Esophagus squamous epithelium (tissue), 5 donors: ENCODE measurements at regions not wholly inside any gene's neighbourhood (a gene's known extent, or its start where the extent isn't known, plus 50 kb on each side); places are given as distances from the start of the nearest gene placed in this dataset.

ENCODE experiments used
- DNase-seq: peaks from one replicate; lab custom pipeline; 2025; lab: John Stamatoyannopoulos, UW
- H3K27ac ChIP-seq, 4 donors: fragments of 200-600 bp; sonication (generic); one replicate each; pipeline ENCODE4 v1.5.1; 2016 to 2019; ENCODE audit warnings: mild to moderate bottlenecking in 1 of 4
- H3K27me3 ChIP-seq, 4 donors: fragments of 200-600 bp; sonication (generic); 1 replicate in 3 of 4; 2 replicates in 1 of 4; pipeline versions ENCODE4 v1.5.1 to v1.6.0; 2017 to 2021; ENCODE audit warnings: antibody characterized with exemption in 1 of 4
- H3K36me3 ChIP-seq, 3 donors: fragments of 200-600 bp; sonication (generic); one replicate each; pipeline ENCODE4 v1.5.1; 2016 to 2019
- H3K4me1 ChIP-seq, 3 donors: fragments of 200-600 bp; sonication (generic); one replicate each; pipeline ENCODE4 v1.5.1; 2017 to 2019
- H3K4me3 ChIP-seq, 4 donors: fragments of 200-600 bp; sonication (generic); 1 replicate in 3 of 4; 2 replicates in 1 of 4; pipeline ENCODE4 v1.5.1; 2016 to 2019; ENCODE audit warnings: mild to moderate bottlenecking in 2 of 4, moderate library complexity in 1 of 4
- H3K9me3 ChIP-seq, 3 donors: fragments of 200-600 bp; sonication (generic); one replicate each; pipeline ENCODE4 v1.5.1; 2016 to 2019
- CTCF ChIP-seq, 6 experiments: fragments of 450-650 bp in 4 of 6; fragments of 200-600 bp in 2 of 6; sonication (generic) in 2 of 6; IDR thresholded peaks; one replicate each; pipeline ENCODE4 v1.5.1; 2016 to 2019; ENCODE audit warnings: antibody characterized with exemption in 6 of 6, mild to moderate bottlenecking in 4 of 6, moderate library complexity in 4 of 6
- POLR2A ChIP-seq, 4 donors: fragments of 450-650 bp; IDR thresholded peaks; one replicate each; pipeline ENCODE4 v1.6.1; 2017; ENCODE audit warnings: antibody characterized with exemption in 4 of 4, mild to moderate bottlenecking in 4 of 4, moderate library complexity in 3 of 4
- WGBS, 2 donors: methylation state at CpG; one replicate each; pipeline ENCODE4 v1.1.5; 2018; 5-methylcytosine and 5-hydroxymethylcytosine counted together
- intact Hi-C: fragments of 100-400 bp; cut with DNase I; formaldehyde crosslinking; loops from one replicate; pipeline ENCODE4 v1.15.0; 2022
- donor health status: DM: yes; HTN: yes; CAD: no.

- intact Hi-C loops: no loop called here
- DNase-seq: no peak
- H3K4me3 ChIP-seq: no peak overlapping the region
- H3K27me3 ChIP-seq: no peaks in the 10 kb centered on the region
- H3K27ac ChIP-seq: no peak overlapping the region
- H3K36me3 ChIP-seq: no peaks in the 10 kb centered on the region
- H3K9me3 ChIP-seq: peaks cover 0 to 20% (median 3%) of the 10 kb centered on the region in 3 donors
- TF ChIP-seq CTCF (IDR thresholded peaks at IDR 0.05): no peak
- TF ChIP-seq POLR2A (IDR thresholded peaks at IDR 0.05): no peak
- no peaks in the 10 kb centered on the region for H3K4me1 ChIP-seq
These were observed 109.6 kb upstream of the KYNU start for GRCh38 chr2:142767847-142768246.

DNA sequence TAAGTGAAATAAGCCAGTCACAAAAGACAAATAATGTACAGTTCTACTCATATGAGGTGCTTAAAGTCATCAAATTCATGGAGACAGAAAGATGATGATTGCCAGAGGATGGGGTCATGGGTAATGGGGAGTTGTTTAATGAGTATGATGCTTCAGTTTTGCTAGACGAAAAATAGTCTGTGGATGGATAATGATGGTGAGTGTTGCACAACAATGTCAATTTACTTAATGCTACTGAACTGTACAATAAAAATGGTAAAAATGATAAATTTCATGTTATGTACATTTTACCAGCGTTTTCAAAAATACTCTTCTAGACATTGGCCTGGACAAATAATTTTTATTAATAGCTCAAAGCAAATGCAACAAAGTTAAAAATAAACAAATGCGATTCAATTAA lies 118.5 kb upstream of the KYNU start:
- Histone ChIP-seq H3K4me3 (no peak overlapping the region), H3K9me3 (peaks cover 0 to 4% (median 0%) of the 10 kb centered on the region in 3 donors), H3K36me3 (no peaks in the 10 kb centered on the region), H3K27ac (no peak overlapping the region), H3K27me3 (no peaks in the 10 kb centered on the region), H3K4me1 (no peaks in the 10 kb centered on the region)
- DNase-seq: no peak
- intact Hi-C loops: no loop called here
- 55 to 64% methylated on average over 3 of the region's 3 CpGs for WGBS, 2 donors
- TF ChIP-seq POLR2A (IDR thresholded peaks at IDR 0.05): no peak
- TF ChIP-seq CTCF (IDR thresholded peaks at IDR 0.05): no peak

- no peaks in the 10 kb centered on the region for H3K9me3 ChIP-seq
- 50 to 66% methylated on average over 2 of the region's 2 CpGs for WGBS, 2 donors
- H3K27me3 ChIP-seq: no peaks in the 10 kb centered on the region
- no peak overlapping the region for H3K27ac ChIP-seq
- no peaks in the 10 kb centered on the region for H3K36me3 ChIP-seq
- no peaks in the 10 kb centered on the region for H3K4me1 ChIP-seq
- no peak overlapping the region for H3K4me3 ChIP-seq
- DNase-seq: no peak
- intact Hi-C loops: no loop called here
- TF ChIP-seq CTCF (IDR thresholded peaks at IDR 0.05) (no peak), POLR2A (IDR thresholded peaks at IDR 0.05) (no peak)
These were observed 120.4 kb upstream of the KYNU start for GRCh38 chr2:142757111-142757510.

GRCh38 chr2:142756430-142756829 lies 121.0 kb upstream of the KYNU start:
- 44 to 54% methylated on average over 2 of the region's 2 CpGs for WGBS, 2 donors
- Histone ChIP-seq H3K27ac (no peak overlapping the region), H3K9me3 (no peaks in the 10 kb centered on the region), H3K4me1 (no peaks in the 10 kb centered on the region), H3K36me3 (no peaks in the 10 kb centered on the region), H3K4me3 (no peak overlapping the region), H3K27me3 (no peaks in the 10 kb centered on the region)
- intact Hi-C loops: no loop called here
- TF ChIP-seq CTCF (IDR thresholded peaks at IDR 0.05) (no peak), POLR2A (IDR thresholded peaks at IDR 0.05) (no peak)
- DNase-seq: no peak

DNA sequence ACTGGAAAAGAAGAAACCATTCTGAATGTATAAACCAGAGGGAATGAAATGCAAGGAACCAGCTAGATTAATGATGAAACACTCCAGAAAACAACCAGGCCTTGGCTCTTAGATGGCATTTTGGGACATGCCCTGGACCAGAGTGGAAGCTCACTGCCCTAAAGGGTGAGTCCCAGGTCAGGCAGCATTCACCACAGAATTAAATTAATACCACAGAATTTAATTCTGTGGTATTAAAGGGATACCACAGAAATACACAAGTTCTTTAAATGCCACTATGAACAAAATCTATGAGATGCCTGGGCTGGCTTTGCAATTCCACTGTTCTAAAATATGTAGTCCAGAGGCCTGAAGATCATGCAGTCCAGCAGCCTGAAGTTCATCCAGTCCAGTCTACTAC lies 122.3 kb upstream of the KYNU start:
- no peak overlapping the region for H3K4me3 ChIP-seq
- no peaks in the 10 kb centered on the region for H3K9me3 ChIP-seq
- H3K4me1 ChIP-seq: no peaks in the 10 kb centered on the region
- no peak overlapping the region for H3K27ac ChIP-seq
- no peak for TF ChIP-seq POLR2A (IDR thresholded peaks at IDR 0.05)
- TF ChIP-seq CTCF (IDR thresholded peaks at IDR 0.05): no peak
- no peak for DNase-seq
- intact Hi-C loops: no loop called here
- H3K36me3 ChIP-seq: no peaks in the 10 kb centered on the region
- no peaks in the 10 kb centered on the region for H3K27me3 ChIP-seq
